ENCODE measurements at regions not wholly inside any gene's neighbourhood (a gene's known extent, or its start where the extent isn't known, plus 50 kb on each side); places are given as distances from the start of the nearest gene placed in this dataset.
"Not testable (repeated sequence)": the region's sequence is repeated elsewhere in the genome, so short reads cannot be mapped to it uniquely, and the experiment has no call there.

- no peak for TF ChIP-seq CTCF (IDR thresholded peaks at IDR 0.05; ENCODE audit: low read depth, low read length)
- no peaks in the 10 kb centered on the region for H3K27me3 ChIP-seq
- no peaks in the 10 kb centered on the region for H3K4me1 ChIP-seq
- H3K36me3 ChIP-seq: no peaks in the 10 kb centered on the region
- H3K9me3 ChIP-seq: no peaks in the 10 kb centered on the region
- no peak for DNase-seq
- no peak overlapping the region for H3K4me3 ChIP-seq (ENCODE audit: low read depth, low read length)
These were observed 282.8 kb downstream of the AHR start for GRCh38 chr7:17581301-17581700.

GRCh38 chr7:17582696-17583095, 284.2 kb downstream of the AHR start:
- not testable (repeated sequence) for H3K36me3 ChIP-seq; H3K9me3 ChIP-seq; H3K27me3 ChIP-seq; H3K4me1 ChIP-seq; DNase-seq; H3K4me3 ChIP-seq (ENCODE audit: low read depth, low read length)

- TF ChIP-seq CTCF (IDR thresholded peaks at IDR 0.05; ENCODE audit: low read depth, low read length): no peak
- no peaks in the 10 kb centered on the region for H3K27me3 ChIP-seq
- H3K9me3 ChIP-seq: no peaks in the 10 kb centered on the region
- DNase-seq: no peak
- no peak overlapping the region for H3K4me3 ChIP-seq (ENCODE audit: low read depth, low read length)
- no peaks in the 10 kb centered on the region for H3K4me1 ChIP-seq
- H3K36me3 ChIP-seq: no peaks in the 10 kb centered on the region
These were observed 285.3 kb downstream of the AHR start for GRCh38 chr7:17583786-17584185.

GRCh38 chr7:17584822-17585221, 286.4 kb downstream of the AHR start:
- TF ChIP-seq CTCF (IDR thresholded peaks at IDR 0.05; ENCODE audit: low read depth, low read length): no peak
- DNase-seq: no peak
- H3K4me3 ChIP-seq (ENCODE audit: low read depth, low read length): no peak overlapping the region
- no peaks in the 10 kb centered on the region for H3K36me3 ChIP-seq
- H3K4me1 ChIP-seq: no peaks in the 10 kb centered on the region
- H3K27me3 ChIP-seq: no peaks in the 10 kb centered on the region
- H3K9me3 ChIP-seq: no peaks in the 10 kb centered on the region

- Histone ChIP-seq H3K27me3 (no peaks in the 10 kb centered on the region), H3K9me3 (no peaks in the 10 kb centered on the region), H3K4me1 (no peaks in the 10 kb centered on the region), H3K4me3 (ENCODE audit: low read depth, low read length) (no peak overlapping the region), H3K36me3 (no peaks in the 10 kb centered on the region)
- no peak for DNase-seq
- TF ChIP-seq CTCF (IDR thresholded peaks at IDR 0.05; ENCODE audit: low read depth, low read length): no peak
These were observed 288.3 kb downstream of the AHR start for GRCh38 chr7:17586711-17587110.

GRCh38 chr7:17588730-17589129, 290.3 kb downstream of the AHR start:
- H3K27me3 ChIP-seq: no peaks in the 10 kb centered on the region
- DNase-seq: no peak
- TF ChIP-seq CTCF (IDR thresholded peaks at IDR 0.05; ENCODE audit: low read depth, low read length): no peak
- no peaks in the 10 kb centered on the region for H3K36me3 ChIP-seq
- H3K9me3 ChIP-seq: no peaks in the 10 kb centered on the region
- H3K4me3 ChIP-seq (ENCODE audit: low read depth, low read length): no peak overlapping the region
- H3K4me1 ChIP-seq: no peaks in the 10 kb centered on the region

GRCh38 chr7:17589671-17590070, 291.2 kb downstream of the AHR start:
- Histone ChIP-seq H3K27me3 (no peaks in the 10 kb centered on the region), H3K4me3 (ENCODE audit: low read depth, low read length) (no peak overlapping the region), H3K36me3 (no peaks in the 10 kb centered on the region), H3K4me1 (no peaks in the 10 kb centered on the region), H3K9me3 (no peaks in the 10 kb centered on the region)
- no peak for DNase-seq
- no peak for TF ChIP-seq CTCF (IDR thresholded peaks at IDR 0.05; ENCODE audit: low read depth, low read length)
